SK-N-SH (cell line): ENCODE measurements at regions not wholly inside any gene's neighbourhood (a gene's known extent, or its start where the extent isn't known, plus 50 kb on each side); places are given as distances from the start of the nearest gene placed in this dataset.

Experiments
- CTCF ChIA-PET: fragments of 300-600, 350-600 bp; formaldehyde crosslinking; extraction: SDS; loops from one replicate; lab custom pipeline; 2021; lab: Yijun Ruan, JAX
- POLR2A ChIA-PET: fragments of 350-600 bp; sonication (Branson Sonifier 250); formaldehyde crosslinking; extraction: SDS; loops from one replicate; lab custom pipeline; 2020; ENCODE audit warnings: antibody characterized with exemption, inconsistent platforms; lab: Yijun Ruan, JAX
- DNase-seq: peaks from one replicate; pipeline ENCODE4 v3.0.0; 2012
- H2AFZ ChIP-seq: fragments of 200-600 bp; sonication (generic); 2 replicates; pipeline ENCODE4 v1.8.1; 2016; ENCODE audit warnings: antibody characterized with exemption, mild to moderate bottlenecking, low read depth
- H3F3A ChIP-seq: fragments of 200-600 bp; sonication (generic); replicated peaks from 2 replicates; pipeline ENCODE3; 2016; ENCODE audit warnings: antibody characterized with exemption, mild to moderate bottlenecking; ENCODE audit not compliant: insufficient read depth
- H3K27ac ChIP-seq, 2 experiments: fragments of 200-500 bp in 1 of 2; fragments of 200-600 bp in 1 of 2; sonication (Bioruptor generic) in 1 of 2; sonication (generic), shearing (Covaris generic) in 1 of 2; 2 replicates each; pipeline versions ENCODE4 v1.5.1 to v1.6.1; 2014 to 2016; ENCODE audit warnings: low read depth in 2 of 2, inconsistent platforms in 1 of 2, low read length in 1 of 2, mild to moderate bottlenecking in 1 of 2, mixed read lengths in 1 of 2
- H3K27me3 ChIP-seq: fragments of 200-600 bp; sonication (generic), shearing (Covaris generic); 2 replicates; pipeline ENCODE4 v1.6.1; 2016; ENCODE audit warnings: mixed run types; ENCODE audit not compliant: insufficient read depth
- H3K36me3 ChIP-seq, 2 experiments: fragments of 200-500 bp in 1 of 2; fragments of 200-600 bp in 1 of 2; sonication (Bioruptor generic) in 1 of 2; sonication (generic) in 1 of 2; replicated peaks in 1 of 2; 2 replicates each; pipeline versions ENCODE3 to v1.5.1; 2014 to 2016; ENCODE audit warnings: low read length in 1 of 2, mild to moderate bottlenecking in 1 of 2; ENCODE audit not compliant: insufficient read depth in 2 of 2, control insufficient read depth in 1 of 2
- H3K4me1 ChIP-seq, 2 experiments: fragments of 200-500 bp in 1 of 2; fragments of 200-600 bp in 1 of 2; sonication (Bioruptor generic) in 1 of 2; sonication (generic), shearing (Covaris generic) in 1 of 2; 2 replicates each; pipeline versions ENCODE4 v1.5.1 to v1.6.1; 2014 to 2016; ENCODE audit warnings: low read depth in 1 of 2, low read length in 1 of 2, mixed run types in 1 of 2; ENCODE audit not compliant: insufficient read depth in 2 of 2, control insufficient read depth in 1 of 2
- H3K4me2 ChIP-seq: fragments of 200-600 bp; sonication (generic), shearing (Covaris generic); 2 replicates; pipeline ENCODE4 v1.6.1; 2017; ENCODE audit warnings: mixed run types
- H3K4me3 ChIP-seq, 2 experiments: fragments of 200-500 bp in 1 of 2; fragments of 200-600 bp in 1 of 2; sonication (Bioruptor generic) in 1 of 2; sonication (generic), shearing (Covaris generic) in 1 of 2; 2 replicates each; pipeline versions ENCODE4 v1.5.1 to v1.8.1; 2014 to 2016; ENCODE audit warnings: low read depth in 2 of 2, inconsistent platforms in 1 of 2, low read length in 1 of 2, mild to moderate bottlenecking in 1 of 2, mixed read lengths in 1 of 2, moderate library complexity in 1 of 2
- H3K79me2 ChIP-seq: fragments of 200-600 bp; sonication (generic); 2 replicates; pipeline ENCODE4 v1.8.1; 2017; ENCODE audit warnings: mild to moderate bottlenecking; ENCODE audit not compliant: insufficient read depth
- H3K9ac ChIP-seq: fragments of 200-600 bp; sonication (generic); 2 replicates; pipeline ENCODE4 v1.6.1; 2017; ENCODE audit warnings: mixed run types
- H3K9me2 ChIP-seq: fragments of 200-600 bp; sonication (generic); 2 replicates; pipeline ENCODE4 v1.6.1; 2017; ENCODE audit warnings: mixed run types
- H3K9me3 ChIP-seq: fragments of 200-600 bp; sonication (generic); 2 replicates; pipeline ENCODE4 v1.6.1; 2017; ENCODE audit warnings: mixed run types, mild to moderate bottlenecking, moderate library complexity
- H4K20me1 ChIP-seq: fragments of 200-600 bp; sonication (generic); 2 replicates; pipeline ENCODE4 v1.6.1; 2017; ENCODE audit warnings: mild to moderate bottlenecking, mixed run types; ENCODE audit not compliant: insufficient read depth
- CHD2 ChIP-seq: fragments of 150-350 bp; IDR thresholded peaks from 2 replicates; pipeline ENCODE4 v1.6.1; 2018; ENCODE audit warnings: low read length; ENCODE audit not compliant: partially characterized antibody
- EP300 ChIP-seq, 2 experiments: IDR thresholded peaks; 2 replicates each; pipeline versions ENCODE4 v1.4.0 to v1.6.1; 2012; ENCODE audit warnings: borderline replicate concordance in 1 of 2, low read depth in 1 of 2, low read length in 1 of 2
- EZH2phosphoT487 ChIP-seq: fragments of 200-600 bp; sonication (generic); IDR thresholded peaks from 2 replicates; pipeline ENCODE4 v1.6.1; 2017; ENCODE audit warnings: low read depth, mixed run types, mild to moderate bottlenecking, antibody characterized with exemption, moderate library complexity, borderline replicate concordance
- FOXJ3 ChIP-seq: sonication (generic); formaldehyde crosslinking; IDR thresholded peaks from 2 replicates; pipeline ENCODE4 v1.5.1; 2020; ENCODE audit warnings: mild to moderate bottlenecking, missing genetic modification reagents
- FOXM1 ChIP-seq: IDR thresholded peaks from 2 replicates; pipeline ENCODE4 v1.4.0; 2012; ENCODE audit warnings: low read depth, mild to moderate bottlenecking
- MEF2A ChIP-seq: IDR thresholded peaks from 2 replicates; pipeline ENCODE4 v1.4.0; 2012; ENCODE audit warnings: low read depth, borderline replicate concordance
- NFIC ChIP-seq: IDR thresholded peaks from 2 replicates; pipeline ENCODE4 v1.4.0; 2012; ENCODE audit warnings: borderline replicate concordance
- POLR2AphosphoS5 ChIP-seq: IDR thresholded peaks from 2 replicates; pipeline ENCODE4 v1.6.1; 2012; ENCODE audit warnings: low read depth, low read length
- RCOR1 ChIP-seq: fragments of 150-350 bp; IDR thresholded peaks from 2 replicates; pipeline ENCODE4 v1.6.1; 2017; ENCODE audit warnings: antibody characterized with exemption, low read length
- RFX5 ChIP-seq: IDR thresholded peaks from 2 replicates; pipeline ENCODE4 v1.6.1; 2012; ENCODE audit warnings: mild to moderate bottlenecking, improper control_type of control experiment, low read length
- RXRA ChIP-seq: IDR thresholded peaks from 2 replicates; pipeline ENCODE4 v1.4.0; 2012; ENCODE audit warnings: low read depth, mild to moderate bottlenecking, borderline replicate concordance
- TEAD4 ChIP-seq: IDR thresholded peaks from 2 replicates; pipeline ENCODE4 v1.4.0; 2012; ENCODE audit warnings: mild to moderate bottlenecking, borderline replicate concordance; ENCODE audit not compliant: insufficient read depth
- WGBS: methylation state at CpG from one replicate; pipeline ENCODE4 v1.1.6; 2017; ENCODE audit warnings: low lambda C conversion rate; 5-methylcytosine and 5-hydroxymethylcytosine counted together
- TF ChIP-seq, protein P1 (sequence below): IDR thresholded peaks from 2 replicates; pipeline ENCODE4 v1.4.0; 2012; ENCODE audit warnings: low read depth, borderline replicate concordance
- TF ChIP-seq, protein P2 (sequence below): fragments of 150-350 bp; IDR thresholded peaks from 2 replicates; pipeline ENCODE4 v1.6.1; 2016; ENCODE audit warnings: mild to moderate bottlenecking, low read depth, low read length
- TF ChIP-seq, protein P3 (sequence below): IDR thresholded peaks from 2 replicates; pipeline ENCODE4 v1.6.1; 2012; ENCODE audit warnings: mild to moderate bottlenecking, low read depth, low read length, moderate library complexity
- TF ChIP-seq, protein P4 (sequence below): fragments of 200-600 bp; sonication (generic); IDR thresholded peaks from 2 replicates; pipeline ENCODE4 v1.6.1; 2017; ENCODE audit warnings: antibody characterized with exemption, mild to moderate bottlenecking, moderate library complexity

DNA sequence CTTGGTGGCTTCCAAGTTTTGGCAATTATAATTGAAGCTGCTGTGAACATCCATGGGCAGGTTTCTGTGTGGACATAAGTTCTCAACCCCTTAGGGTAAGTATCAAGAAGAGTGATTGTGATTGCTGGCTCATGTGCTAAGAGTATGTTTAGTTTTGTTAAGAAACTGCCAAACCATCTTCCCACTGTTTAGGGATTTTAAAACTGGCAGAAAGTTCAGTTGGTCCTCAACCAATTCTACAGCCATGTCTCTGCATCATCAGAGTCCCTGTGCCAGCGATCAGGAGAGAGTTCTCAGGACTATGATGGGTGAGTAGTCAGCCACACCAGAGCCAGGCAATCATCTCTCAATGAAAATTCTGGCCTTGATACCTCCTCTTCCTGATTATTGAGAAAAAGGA is 193.8 kb downstream of the ZC3H11B start:
- WGBS: 92% methylated on average over 1 of the region's 1 CpG

DNA sequence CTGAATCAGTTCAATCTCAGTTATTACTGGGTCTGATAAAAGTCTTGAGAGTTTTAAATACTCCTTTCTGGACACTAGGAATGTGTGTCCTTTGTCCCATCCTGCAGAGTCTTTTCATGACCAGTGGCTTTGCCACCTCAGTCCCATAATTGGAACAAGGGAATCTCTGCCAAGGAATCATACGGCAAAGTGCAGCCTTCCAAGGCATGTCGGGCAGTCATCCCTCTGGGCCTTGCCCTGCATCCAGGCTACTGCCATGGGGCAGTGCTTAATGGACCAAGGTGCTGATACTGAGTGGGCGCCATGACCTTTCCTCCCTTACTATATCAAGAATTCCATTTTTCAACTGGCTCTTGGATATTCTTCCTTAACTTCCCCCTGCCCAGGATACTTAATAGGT is 195.3 kb downstream of the ZC3H11B start:
- whole genome bisulfite sequencing: 100% methylated on average over 1 of the region's 3 CpGs
- H2AFZ ChIP-seq: no peak overlapping the region
- ChIA-PET POLR2A (no interaction called here), CTCF (interaction anchor here (0.6 to 1.4 kb wide), 10 partner anchors 12 to 1510 kb away, joined by 3 to 7 read pairs (median 4); no protein-coding TSS in a partner anchor)
- peaks cover 14% of the 10 kb centered on the region for H3F3A ChIP-seq
- no peaks in the 10 kb centered on the region for H3K27me3 ChIP-seq
- H3K79me2 ChIP-seq: no peaks in the 10 kb centered on the region
- H3K9ac ChIP-seq: no peak overlapping the region
- no peaks in the 10 kb centered on the region for H3K9me3 ChIP-seq
- DNase-seq: no peak
- no peak overlapping the region for H3K27ac ChIP-seq
- H3K4me1 ChIP-seq: peaks cover 8 to 12% of the 10 kb centered on the region in 2 experiments
- no peak overlapping the region for H3K4me3 ChIP-seq
- no peaks in the 10 kb centered on the region for H3K9me2 ChIP-seq
- H3K36me3 ChIP-seq: no peaks in the 10 kb centered on the region
- no peak overlapping the region for H3K4me2 ChIP-seq
- no peaks in the 10 kb centered on the region for H4K20me1 ChIP-seq
- no peak for TF ChIP-seq TEAD4
- no peak for TF ChIP-seq CHD2
- TF ChIP-seq FOXM1: no peak
- TF ChIP-seq, protein P1, sequence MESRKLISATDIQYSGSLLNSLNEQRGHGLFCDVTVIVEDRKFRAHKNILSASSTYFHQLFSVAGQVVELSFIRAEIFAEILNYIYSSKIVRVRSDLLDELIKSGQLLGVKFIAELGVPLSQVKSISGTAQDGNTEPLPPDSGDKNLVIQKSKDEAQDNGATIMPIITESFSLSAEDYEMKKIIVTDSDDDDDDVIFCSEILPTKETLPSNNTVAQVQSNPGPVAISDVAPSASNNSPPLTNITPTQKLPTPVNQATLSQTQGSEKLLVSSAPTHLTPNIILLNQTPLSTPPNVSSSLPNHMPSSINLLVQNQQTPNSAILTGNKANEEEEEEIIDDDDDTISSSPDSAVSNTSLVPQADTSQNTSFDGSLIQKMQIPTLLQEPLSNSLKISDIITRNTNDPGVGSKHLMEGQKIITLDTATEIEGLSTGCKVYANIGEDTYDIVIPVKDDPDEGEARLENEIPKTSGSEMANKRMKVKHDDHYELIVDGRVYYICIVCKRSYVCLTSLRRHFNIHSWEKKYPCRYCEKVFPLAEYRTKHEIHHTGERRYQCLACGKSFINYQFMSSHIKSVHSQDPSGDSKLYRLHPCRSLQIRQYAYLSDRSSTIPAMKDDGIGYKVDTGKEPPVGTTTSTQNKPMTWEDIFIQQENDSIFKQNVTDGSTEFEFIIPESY: no peak
- no peak for TF ChIP-seq EZH2phosphoT487
- no peak for TF ChIP-seq RFX5
- TF ChIP-seq POLR2AphosphoS5: no peak
- TF ChIP-seq, protein P2, sequence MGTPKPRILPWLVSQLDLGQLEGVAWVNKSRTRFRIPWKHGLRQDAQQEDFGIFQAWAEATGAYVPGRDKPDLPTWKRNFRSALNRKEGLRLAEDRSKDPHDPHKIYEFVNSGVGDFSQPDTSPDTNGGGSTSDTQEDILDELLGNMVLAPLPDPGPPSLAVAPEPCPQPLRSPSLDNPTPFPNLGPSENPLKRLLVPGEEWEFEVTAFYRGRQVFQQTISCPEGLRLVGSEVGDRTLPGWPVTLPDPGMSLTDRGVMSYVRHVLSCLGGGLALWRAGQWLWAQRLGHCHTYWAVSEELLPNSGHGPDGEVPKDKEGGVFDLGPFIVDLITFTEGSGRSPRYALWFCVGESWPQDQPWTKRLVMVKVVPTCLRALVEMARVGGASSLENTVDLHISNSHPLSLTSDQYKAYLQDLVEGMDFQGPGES: no peak
- no peak for TF ChIP-seq MEF2A
- TF ChIP-seq, protein P3, sequence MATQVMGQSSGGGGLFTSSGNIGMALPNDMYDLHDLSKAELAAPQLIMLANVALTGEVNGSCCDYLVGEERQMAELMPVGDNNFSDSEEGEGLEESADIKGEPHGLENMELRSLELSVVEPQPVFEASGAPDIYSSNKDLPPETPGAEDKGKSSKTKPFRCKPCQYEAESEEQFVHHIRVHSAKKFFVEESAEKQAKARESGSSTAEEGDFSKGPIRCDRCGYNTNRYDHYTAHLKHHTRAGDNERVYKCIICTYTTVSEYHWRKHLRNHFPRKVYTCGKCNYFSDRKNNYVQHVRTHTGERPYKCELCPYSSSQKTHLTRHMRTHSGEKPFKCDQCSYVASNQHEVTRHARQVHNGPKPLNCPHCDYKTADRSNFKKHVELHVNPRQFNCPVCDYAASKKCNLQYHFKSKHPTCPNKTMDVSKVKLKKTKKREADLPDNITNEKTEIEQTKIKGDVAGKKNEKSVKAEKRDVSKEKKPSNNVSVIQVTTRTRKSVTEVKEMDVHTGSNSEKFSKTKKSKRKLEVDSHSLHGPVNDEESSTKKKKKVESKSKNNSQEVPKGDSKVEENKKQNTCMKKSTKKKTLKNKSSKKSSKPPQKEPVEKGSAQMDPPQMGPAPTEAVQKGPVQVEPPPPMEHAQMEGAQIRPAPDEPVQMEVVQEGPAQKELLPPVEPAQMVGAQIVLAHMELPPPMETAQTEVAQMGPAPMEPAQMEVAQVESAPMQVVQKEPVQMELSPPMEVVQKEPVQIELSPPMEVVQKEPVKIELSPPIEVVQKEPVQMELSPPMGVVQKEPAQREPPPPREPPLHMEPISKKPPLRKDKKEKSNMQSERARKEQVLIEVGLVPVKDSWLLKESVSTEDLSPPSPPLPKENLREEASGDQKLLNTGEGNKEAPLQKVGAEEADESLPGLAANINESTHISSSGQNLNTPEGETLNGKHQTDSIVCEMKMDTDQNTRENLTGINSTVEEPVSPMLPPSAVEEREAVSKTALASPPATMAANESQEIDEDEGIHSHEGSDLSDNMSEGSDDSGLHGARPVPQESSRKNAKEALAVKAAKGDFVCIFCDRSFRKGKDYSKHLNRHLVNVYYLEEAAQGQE: no peak
- no peak for TF ChIP-seq RCOR1
- TF ChIP-seq, protein P4, sequence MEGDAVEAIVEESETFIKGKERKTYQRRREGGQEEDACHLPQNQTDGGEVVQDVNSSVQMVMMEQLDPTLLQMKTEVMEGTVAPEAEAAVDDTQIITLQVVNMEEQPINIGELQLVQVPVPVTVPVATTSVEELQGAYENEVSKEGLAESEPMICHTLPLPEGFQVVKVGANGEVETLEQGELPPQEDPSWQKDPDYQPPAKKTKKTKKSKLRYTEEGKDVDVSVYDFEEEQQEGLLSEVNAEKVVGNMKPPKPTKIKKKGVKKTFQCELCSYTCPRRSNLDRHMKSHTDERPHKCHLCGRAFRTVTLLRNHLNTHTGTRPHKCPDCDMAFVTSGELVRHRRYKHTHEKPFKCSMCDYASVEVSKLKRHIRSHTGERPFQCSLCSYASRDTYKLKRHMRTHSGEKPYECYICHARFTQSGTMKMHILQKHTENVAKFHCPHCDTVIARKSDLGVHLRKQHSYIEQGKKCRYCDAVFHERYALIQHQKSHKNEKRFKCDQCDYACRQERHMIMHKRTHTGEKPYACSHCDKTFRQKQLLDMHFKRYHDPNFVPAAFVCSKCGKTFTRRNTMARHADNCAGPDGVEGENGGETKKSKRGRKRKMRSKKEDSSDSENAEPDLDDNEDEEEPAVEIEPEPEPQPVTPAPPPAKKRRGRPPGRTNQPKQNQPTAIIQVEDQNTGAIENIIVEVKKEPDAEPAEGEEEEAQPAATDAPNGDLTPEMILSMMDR: no peak
- TF ChIP-seq FOXJ3 (CRISPR knock-in tag): no peak

More for the DNA sequence above, 193.8 kb downstream of the ZC3H11B start:
- POLR2A ChIA-PET: no interaction called here
- Histone ChIP-seq H3K9me2 (no peaks in the 10 kb centered on the region), H3K9ac (no peak overlapping the region), H3K4me1 (peaks cover 0 to 1% of the 10 kb centered on the region in 2 experiments; a peak in 2 of 4 replicates), H4K20me1 (no peaks in the 10 kb centered on the region), H3K4me3 (no peak overlapping the region), H3F3A (peaks cover 2% of the 10 kb centered on the region), H3K27ac (no peak overlapping the region), H3K79me2 (no peaks in the 10 kb centered on the region), H2AFZ (no peak overlapping the region), H3K9me3 (no peaks in the 10 kb centered on the region), H3K27me3 (no peaks in the 10 kb centered on the region), H3K36me3 (no peaks in the 10 kb centered on the region), H3K4me2 (no peak overlapping the region)
- no peak for DNase-seq
- no peak for TF ChIP-seq NFIC
- TF ChIP-seq EP300 (IDR thresholded peaks at IDR 0.05; ENCODE audit: borderline replicate concordance in 1 of 2, low read depth in 1 of 2, low read length in 1 of 2): no peak
- TF ChIP-seq, protein P4: no peak
- no peak for TF ChIP-seq RXRA
- CTCF ChIA-PET: no interaction called here
